Neuronal stem cell (in vitro differentiated cells): ENCODE measurements at regions not wholly inside any gene's neighbourhood (a gene's known extent, or its start where the extent isn't known, plus 50 kb on each side); places are given as distances from the start of the nearest gene placed in this dataset.
"Not testable (repeated sequence)": the region's sequence is repeated elsewhere in the genome, so short reads cannot be mapped to it uniquely, and the experiment has no call there.

Experiments used
- DNase-seq: peaks from one replicate; pipeline ENCODE4 v3.0.0-alpha.2; 2013; ENCODE audit warnings: low spot score
- H2AFZ ChIP-seq: one replicate; pipeline ENCODE4 v1.6.1; 2013; ENCODE audit warnings: mild to moderate bottlenecking, low read length, inconsistent platforms
- H2AK5ac ChIP-seq: 2 replicates; pipeline ENCODE4 v1.6.1; 2013; ENCODE audit warnings: low read depth, mild to moderate bottlenecking, inconsistent platforms, low read length, moderate library complexity, mixed read lengths
- H2BK120ac ChIP-seq: 2 replicates; pipeline ENCODE4 v1.6.1; 2013; ENCODE audit warnings: low read depth, mild to moderate bottlenecking, inconsistent platforms, low read length, moderate library complexity, mixed read lengths
- H2BK12ac ChIP-seq: one replicate; pipeline ENCODE4 v1.6.1; 2013; ENCODE audit warnings: low read length, inconsistent platforms
- H2BK15ac ChIP-seq: 2 replicates; pipeline ENCODE4 v1.6.1; 2013; ENCODE audit warnings: mild to moderate bottlenecking, low read length, inconsistent platforms, mixed read lengths
- H2BK5ac ChIP-seq: one replicate; pipeline ENCODE4 v1.6.1; 2013; ENCODE audit warnings: inconsistent platforms, mild to moderate bottlenecking, low read length, moderate library complexity
- H3K14ac ChIP-seq: one replicate; pipeline ENCODE4 v1.6.1; 2013; ENCODE audit warnings: low read length, inconsistent platforms
- H3K18ac ChIP-seq: 2 replicates; pipeline ENCODE4 v1.6.1; 2013; ENCODE audit warnings: low read length, inconsistent platforms
- H3K23ac ChIP-seq: 2 replicates; pipeline ENCODE4 v1.6.1; 2013; ENCODE audit warnings: low read depth, mild to moderate bottlenecking, mixed read lengths, low read length, inconsistent platforms; ENCODE audit not compliant: poor library complexity
- H3K27ac ChIP-seq: replicated peaks from 3 replicates; pipeline ENCODE4 v1.5.1; 2013; ENCODE audit warnings: low read length, inconsistent platforms
- H3K27me3 ChIP-seq, 3 experiments: 2 replicates each; pipeline ENCODE4 v1.6.1; 2013; ENCODE audit warnings: low read length in 3 of 3, mild to moderate bottlenecking in 2 of 3, inconsistent platforms in 1 of 3, low read depth in 1 of 3, mixed read lengths in 1 of 3, moderate library complexity in 1 of 3; ENCODE audit not compliant: control insufficient read depth in 3 of 3, insufficient read depth in 3 of 3
- H3K36me3 ChIP-seq, 2 donors: replicated peaks in 1 of 2; 2 replicates each; pipeline ENCODE4 v1.6.1; 2013; ENCODE audit warnings: low read length in 2 of 2; ENCODE audit not compliant: control insufficient read depth in 2 of 2, insufficient read depth in 2 of 2
- H3K4ac ChIP-seq: 2 replicates; pipeline ENCODE4 v1.6.1; 2013; ENCODE audit warnings: inconsistent platforms, mild to moderate bottlenecking, low read length, moderate library complexity
- H3K4me1 ChIP-seq, 2 donors: 1 replicate in 1 of 2; 2 replicates in 1 of 2; pipeline ENCODE4 v1.6.1; 2013; ENCODE audit warnings: low read length in 2 of 2, low read depth in 1 of 2; ENCODE audit not compliant: control insufficient read depth in 2 of 2, insufficient read depth in 1 of 2
- H3K4me2 ChIP-seq: one replicate; pipeline ENCODE4 v1.6.1; 2013; ENCODE audit warnings: mild to moderate bottlenecking, low read length, inconsistent platforms; ENCODE audit not compliant: insufficient read depth, poor library complexity, severe bottlenecking
- H3K4me3 ChIP-seq, 2 donors: 2 replicates each; pipeline ENCODE4 v1.5.1; 2013; ENCODE audit warnings: low read length in 2 of 2, mild to moderate bottlenecking in 2 of 2, inconsistent platforms in 1 of 2, moderate library complexity in 1 of 2
- H3K79me1 ChIP-seq: one replicate; pipeline ENCODE4 v1.6.1; 2013; ENCODE audit warnings: low read depth, mild to moderate bottlenecking, inconsistent platforms, low read length, moderate library complexity
- H3K9ac ChIP-seq: one replicate; pipeline ENCODE4 v1.6.1; 2013; ENCODE audit warnings: mild to moderate bottlenecking, low read depth, low read length, inconsistent platforms; ENCODE audit not compliant: poor library complexity
- H3K9me3 ChIP-seq, 2 donors: replicated peaks in 1 of 2; 2 replicates each; pipeline versions ENCODE3 to v1.6.1; 2013; ENCODE audit warnings: low read length in 2 of 2, mild to moderate bottlenecking in 2 of 2, inconsistent platforms in 1 of 2, low read depth in 1 of 2, mixed read lengths in 1 of 2, moderate library complexity in 1 of 2; ENCODE audit not compliant: control insufficient read depth in 2 of 2, insufficient read depth in 1 of 2
- H4K8ac ChIP-seq: one replicate; pipeline ENCODE4 v1.6.1; 2013; ENCODE audit warnings: low read depth, mild to moderate bottlenecking, inconsistent platforms, low read length, moderate library complexity
- H4K91ac ChIP-seq: one replicate; pipeline ENCODE4 v1.6.1; 2013; ENCODE audit warnings: low read length, low read depth, mild to moderate bottlenecking, inconsistent platforms; ENCODE audit not compliant: poor library complexity
- WGBS, 2 donors: extraction: QIAGEN DNeasy Blood & Tissue Kit; methylation state at CpG; one replicate each; pipeline ENCODE4 v1.1.7; 2013; ENCODE audit warnings: missing lambda C conversion rate in 2 of 2, mixed read lengths in 1 of 2; ENCODE audit not compliant: insufficient read length in 2 of 2, insufficient replicate concordance in 1 of 2; ENCODE audit errors: extremely low coverage in 2 of 2; 5-methylcytosine and 5-hydroxymethylcytosine counted together

GRCh38 chrX:42290608-42291007, 367.3 kb upstream of the CASK start:
- no peak overlapping the region for H3K4ac ChIP-seq
- no peak overlapping the region for H2BK12ac ChIP-seq
- no peak for DNase-seq
- no peaks in the 10 kb centered on the region for H3K79me1 ChIP-seq
- H2AFZ ChIP-seq, result no peak overlapping the region
- no peaks in the 10 kb centered on the region for H3K36me3 ChIP-seq
- no peaks in the 10 kb centered on the region for H3K27me3 ChIP-seq
- no peak overlapping the region for H4K8ac ChIP-seq
- no peak overlapping the region for H3K4me2 ChIP-seq
- no peaks in the 10 kb centered on the region for H3K9me3 ChIP-seq
- H2AK5ac ChIP-seq, result no peak overlapping the region
- no peak overlapping the region for H3K23ac ChIP-seq
- H2BK5ac ChIP-seq, result no peak overlapping the region
- H4K91ac ChIP-seq, result no peak overlapping the region
- no peaks in the 10 kb centered on the region for H3K4me1 ChIP-seq
- no peak overlapping the region for H3K14ac ChIP-seq
- no peak overlapping the region for H3K9ac ChIP-seq
- no peak overlapping the region for H2BK120ac ChIP-seq
- H3K4me3 ChIP-seq, result no peak overlapping the region
- H3K18ac ChIP-seq, result no peak overlapping the region
- H2BK15ac ChIP-seq, result no peak overlapping the region
- WGBS, 2 donors, result no CpG with 5 or more reads among the region's 1 CpG
- H3K27ac ChIP-seq, result no peak overlapping the region

GRCh38 chrX:42289492-42290385, 366.4 kb upstream of the CASK start:
- no peak overlapping the region for H3K9ac ChIP-seq
- H3K27ac ChIP-seq, result no peak overlapping the region
- H2BK120ac ChIP-seq, result no peak overlapping the region
- no peak overlapping the region for H2BK12ac ChIP-seq
- H4K91ac ChIP-seq, result no peak overlapping the region
- H3K4me2 ChIP-seq, result no peak overlapping the region
- no peaks in the 10 kb centered on the region for H3K4me1 ChIP-seq
- WGBS, 2 donors, result no CpG with 5 or more reads among the region's 3 CpGs
- no peak overlapping the region for H3K18ac ChIP-seq
- no peak overlapping the region for H3K4me3 ChIP-seq
- no peak overlapping the region for H2AFZ ChIP-seq
- no peak overlapping the region for H2BK5ac ChIP-seq
- no peak overlapping the region for H2BK15ac ChIP-seq
- no peak overlapping the region for H2AK5ac ChIP-seq
- no peak overlapping the region for H3K4ac ChIP-seq
- H3K79me1 ChIP-seq, result no peaks in the 10 kb centered on the region
- H3K27me3 ChIP-seq, result no peaks in the 10 kb centered on the region
- no peaks in the 10 kb centered on the region for H3K36me3 ChIP-seq
- H3K14ac ChIP-seq, result no peak overlapping the region
- H4K8ac ChIP-seq, result no peak overlapping the region
- no peak for DNase-seq
- no peaks in the 10 kb centered on the region for H3K9me3 ChIP-seq
- no peak overlapping the region for H3K23ac ChIP-seq

- H3K4me1 ChIP-seq, H3K79me1 ChIP-seq, H3K27me3 ChIP-seq, H2AFZ ChIP-seq, H3K4me3 ChIP-seq, H3K27ac ChIP-seq, H2BK12ac ChIP-seq, H2BK15ac ChIP-seq, H3K4me2 ChIP-seq, H2AK5ac ChIP-seq, H3K4ac ChIP-seq, H2BK120ac ChIP-seq, H3K23ac ChIP-seq, H4K8ac ChIP-seq, H3K9ac ChIP-seq, H3K14ac ChIP-seq, H3K36me3 ChIP-seq, DNase-seq, H4K91ac ChIP-seq, H3K9me3 ChIP-seq, H3K18ac ChIP-seq, H2BK5ac ChIP-seq: not testable (repeated sequence)
- no CpG with 5 or more reads among the region's 28 CpGs for WGBS, 2 donors
These were observed 362.3 kb upstream of the CASK start for GRCh38 chrX:42285681-42286080.

- Histone ChIP-seq H2BK12ac (no peak overlapping the region), H3K79me1 (no peaks in the 10 kb centered on the region), H3K23ac (no peak overlapping the region), H3K4ac (no peak overlapping the region), H2AK5ac (no peak overlapping the region), H3K4me2 (no peak overlapping the region), H3K18ac (no peak overlapping the region), H3K4me3 (no peak overlapping the region), H4K8ac (no peak overlapping the region), H3K9ac (no peak overlapping the region), H4K91ac (no peak overlapping the region), H2AFZ (no peak overlapping the region), H3K4me1 (no peaks in the 10 kb centered on the region), H3K14ac (no peak overlapping the region), H3K9me3 (no peaks in the 10 kb centered on the region), H3K36me3 (no peaks in the 10 kb centered on the region), H2BK15ac (no peak overlapping the region), H3K27ac (no peak overlapping the region), H3K27me3 (peaks cover 0 to 2% (median 0%) of the 10 kb centered on the region in 3 experiments), H2BK5ac (no peak overlapping the region), H2BK120ac (no peak overlapping the region)
- no CpG with 5 or more reads among the region's 3 CpGs for whole genome bisulfite sequencing, 2 donors
- DNase-seq, result no peak
These were observed 353.8 kb upstream of the CASK start for GRCh38 chrX:42276982-42277690.
